GM21825 (cell line): ENCODE measurements at regions not wholly inside any gene's neighbourhood (a gene's known extent, or its start where the extent isn't known, plus 50 kb on each side); places are given as distances from the start of the nearest gene placed in this dataset.

ENCODE experiments used
- ATAC-seq: cut with Tn5 transposase; IDR thresholded peaks from one replicate; pipeline ENCODE4 v1.9.1; 2021; ENCODE audit warnings: mild to moderate bottlenecking, moderate library complexity; ENCODE audit not compliant: unreplicated experiment

DNA sequence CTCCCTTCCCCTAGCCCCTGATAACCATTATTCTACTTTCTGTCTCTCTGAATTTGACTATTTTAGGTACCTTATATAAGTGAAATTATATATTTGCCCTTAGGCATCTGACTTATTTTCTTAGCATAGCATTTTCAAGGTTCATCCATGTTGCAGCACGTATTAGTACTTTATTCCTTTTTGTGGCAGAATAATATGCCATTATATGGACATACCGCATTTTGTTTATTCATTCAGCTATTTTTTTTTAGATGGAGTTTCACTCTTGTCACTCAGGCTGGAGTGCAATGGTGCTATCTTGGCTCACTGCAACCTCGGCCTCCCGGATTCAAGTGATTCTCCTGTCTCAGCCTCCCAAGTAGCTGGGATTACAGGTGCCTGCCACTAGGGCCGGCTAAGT is 326.2 kb upstream of the PLXNA2 start:
- no peak for ATAC-seq

DNA sequence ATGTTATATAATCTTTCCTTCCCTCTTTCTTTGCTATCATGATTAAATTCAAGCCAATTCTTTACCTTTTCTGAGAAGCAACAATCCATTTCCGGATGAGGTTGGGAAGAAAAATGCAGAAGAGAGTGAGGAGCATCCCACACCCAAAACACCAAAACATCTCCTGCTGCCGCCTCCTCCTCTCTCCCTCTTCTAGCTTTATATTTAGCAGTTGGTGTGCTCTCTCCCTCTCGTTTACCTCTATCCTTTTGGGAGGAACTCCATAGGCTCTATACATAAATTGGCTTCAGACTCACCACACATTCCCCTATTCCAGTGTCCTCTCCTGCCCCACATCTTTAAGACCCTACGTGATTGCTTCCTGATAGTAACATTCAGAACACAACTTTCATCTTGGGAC is 332.2 kb upstream of the PLXNA2 start:
- ATAC-seq = no peak

DNA sequence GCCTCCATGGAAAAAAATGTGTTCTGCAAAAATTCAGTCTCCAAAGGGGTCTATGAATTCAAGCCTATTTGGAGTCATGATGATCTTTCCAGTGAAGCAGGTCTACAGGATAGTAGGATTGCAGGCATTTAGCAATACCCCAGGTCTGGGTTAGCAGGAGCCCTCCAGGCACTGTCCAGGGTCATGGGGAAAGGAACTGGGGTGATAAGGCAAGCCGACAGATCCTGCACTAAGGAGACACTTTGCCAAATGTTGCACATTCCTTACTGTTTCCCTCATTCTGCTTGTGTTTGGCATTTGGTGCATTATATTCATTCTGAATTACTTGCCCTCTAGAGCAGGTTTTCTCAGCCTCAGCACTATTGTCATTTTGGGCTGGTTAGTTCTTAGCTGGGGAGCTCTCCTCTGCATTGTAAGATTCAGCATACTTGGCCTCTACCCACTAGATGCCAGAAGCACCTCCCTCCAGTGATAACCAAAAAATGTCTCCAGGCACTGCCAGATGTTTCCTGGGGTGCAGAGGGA is 333.3 kb upstream of the PLXNA2 start:
- no peak for ATAC-seq

DNA sequence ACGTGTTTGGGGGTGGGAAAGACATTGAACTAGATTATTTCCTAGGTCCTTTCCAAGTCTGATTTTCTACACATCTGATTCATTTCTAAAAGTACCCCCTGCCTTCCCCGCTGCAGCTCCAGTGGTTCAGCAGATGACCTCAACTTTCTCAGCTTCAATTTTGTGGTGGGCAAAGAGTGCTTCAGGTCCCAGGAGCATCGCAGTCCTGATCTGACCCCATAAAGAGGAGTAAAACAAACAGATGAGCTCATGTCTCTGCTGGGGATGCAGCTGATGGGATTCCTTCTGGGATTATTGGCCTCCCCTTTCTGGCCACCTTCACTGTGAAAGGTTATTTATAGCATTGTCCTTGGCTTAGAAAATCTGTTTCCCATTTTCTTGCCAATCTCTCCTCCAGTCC is 337.0 kb upstream of the PLXNA2 start:
- no peak for ATAC-seq

DNA sequence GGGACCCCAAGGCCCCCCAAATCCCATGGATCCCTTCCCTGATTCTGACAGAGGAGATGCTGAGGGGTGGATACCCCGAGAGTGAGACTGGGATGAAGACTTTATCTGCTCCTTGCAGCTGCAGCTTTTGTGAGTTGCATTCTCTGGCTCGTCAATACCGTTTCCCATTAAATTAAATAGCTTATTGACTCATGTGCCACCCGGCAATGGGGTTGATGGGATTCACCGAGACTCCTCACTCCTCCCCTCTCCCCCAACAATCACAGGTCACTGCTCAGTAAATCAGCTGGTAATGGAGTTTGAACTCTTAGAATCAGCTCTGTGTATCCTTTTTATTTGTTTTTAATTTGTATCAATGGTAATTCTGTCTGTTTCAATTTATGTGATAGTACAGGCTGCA is 337.5 kb upstream of the PLXNA2 start:
- ATAC-seq = no peak

DNA sequence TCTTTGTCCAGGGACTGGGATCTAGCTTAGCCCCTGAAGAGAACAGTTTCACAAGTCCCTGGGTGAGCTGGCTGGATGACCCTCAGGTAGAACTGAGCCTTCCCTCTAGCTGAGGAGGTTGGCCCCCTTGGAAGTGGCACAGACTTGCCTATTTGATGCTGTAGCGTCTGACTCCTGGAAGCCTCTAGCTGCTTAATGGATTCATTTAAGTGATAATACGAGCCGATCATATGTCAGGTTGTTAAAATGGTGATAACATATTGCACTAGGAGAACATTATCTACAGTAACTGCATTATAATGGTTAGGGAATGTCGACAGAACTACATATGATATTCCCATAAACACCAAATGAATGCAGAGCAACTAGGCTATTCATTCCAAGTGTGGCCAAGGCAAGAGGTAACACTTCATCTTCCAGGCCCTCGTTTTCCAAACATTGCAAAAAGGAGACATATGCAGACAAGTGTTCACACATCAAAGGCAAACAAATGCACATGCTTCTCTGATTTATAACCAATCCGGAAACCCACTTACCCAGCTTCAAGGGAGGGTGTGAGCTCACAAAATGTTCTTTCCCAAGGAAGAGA is 340.1 kb upstream of the PLXNA2 start:
- ATAC-seq = no peak

DNA sequence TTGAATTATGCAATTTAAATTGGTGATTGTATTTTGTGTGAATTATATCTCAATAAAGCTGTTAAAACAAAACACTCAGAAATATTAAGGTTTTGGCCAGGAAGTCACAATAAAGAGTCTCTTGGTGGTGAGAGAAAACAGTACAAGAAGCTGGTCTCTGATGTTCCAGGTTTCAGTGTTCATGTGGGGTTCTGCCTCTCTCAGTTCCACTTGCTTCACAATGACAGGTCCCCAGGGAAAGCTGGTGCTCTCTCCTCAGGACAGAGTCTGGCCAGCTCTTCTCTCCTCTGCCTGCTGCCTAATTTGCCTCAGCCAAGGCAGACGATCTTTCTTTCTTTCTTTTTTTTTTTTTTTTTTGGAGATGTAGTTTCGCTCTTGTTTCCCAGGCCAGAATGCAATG is 342.9 kb upstream of the PLXNA2 start:
- ATAC-seq = peak; percentile 99

DNA sequence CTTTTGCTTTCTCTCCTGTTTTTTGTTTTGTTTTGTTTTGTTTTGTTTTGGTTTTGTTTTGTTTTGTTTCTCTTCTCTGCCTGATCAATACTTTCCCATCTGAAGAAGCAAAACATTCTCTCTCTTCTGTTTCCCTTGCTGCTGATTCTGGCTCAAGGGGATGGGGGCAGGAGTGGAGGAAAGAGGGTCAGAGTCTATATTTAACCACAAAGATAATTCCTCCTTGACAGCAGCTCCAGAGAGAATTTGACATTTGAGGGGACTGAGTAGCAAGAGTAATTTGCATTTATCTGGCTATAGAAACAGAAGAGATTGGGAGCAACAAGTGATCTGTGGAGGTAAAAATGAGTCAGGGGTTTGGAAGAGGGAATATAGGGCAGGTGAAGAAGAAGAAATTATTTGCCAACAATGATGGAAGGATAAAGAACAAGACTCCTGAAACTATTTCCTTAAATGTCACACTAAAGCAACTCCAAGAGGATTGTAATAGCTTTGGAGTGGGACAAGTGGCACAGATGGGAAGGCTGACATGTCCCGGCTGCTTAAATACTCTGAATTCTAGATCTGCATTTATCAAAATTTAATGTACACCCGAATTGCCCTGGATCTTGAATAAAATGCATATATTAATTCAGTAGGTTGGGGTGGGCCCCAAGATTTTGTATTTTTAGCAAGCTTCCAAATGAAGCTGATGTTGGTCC is 349.3 kb upstream of the PLXNA2 start:
- ATAC-seq = no peak

DNA sequence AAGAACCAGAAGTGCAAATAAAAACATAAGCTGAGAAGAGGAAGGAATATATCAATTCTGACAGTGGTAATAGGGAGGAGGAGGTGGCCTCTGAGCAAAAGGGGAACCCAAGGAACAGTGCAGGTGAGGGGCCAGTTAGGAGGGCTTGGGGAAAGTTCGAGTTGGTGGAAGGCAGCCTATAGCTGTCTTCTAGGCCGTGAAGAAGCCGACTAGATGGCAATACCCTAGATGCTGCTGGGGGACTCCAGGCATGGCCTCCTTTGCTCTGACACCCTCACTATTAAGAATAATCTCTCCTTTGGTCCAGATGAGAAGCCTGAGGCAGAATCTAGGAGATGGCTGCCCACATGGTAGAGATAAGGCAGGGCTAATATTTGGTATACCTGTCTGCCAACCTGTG is 351.1 kb upstream of the PLXNA2 start:
- ATAC-seq = no peak

DNA sequence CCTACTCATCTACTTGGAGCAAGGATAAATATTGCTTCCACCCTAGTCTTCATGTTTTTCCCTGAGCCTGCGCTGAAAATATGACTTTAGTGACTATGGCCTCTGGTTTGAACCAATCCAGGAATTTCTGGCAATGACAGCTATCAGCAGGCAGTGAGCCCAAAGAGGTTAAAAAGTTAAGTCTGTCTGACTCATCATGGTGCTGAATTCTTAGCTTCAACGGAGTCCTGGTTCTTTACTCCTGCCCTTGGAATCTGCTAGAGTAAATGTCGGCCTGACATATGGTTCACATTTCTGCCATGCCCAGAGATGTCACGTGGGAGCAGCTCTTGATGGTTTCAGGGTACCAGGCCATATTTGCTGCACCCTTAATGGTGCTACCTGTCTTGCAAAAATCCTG is 351.6 kb upstream of the PLXNA2 start:
- no peak for ATAC-seq

DNA sequence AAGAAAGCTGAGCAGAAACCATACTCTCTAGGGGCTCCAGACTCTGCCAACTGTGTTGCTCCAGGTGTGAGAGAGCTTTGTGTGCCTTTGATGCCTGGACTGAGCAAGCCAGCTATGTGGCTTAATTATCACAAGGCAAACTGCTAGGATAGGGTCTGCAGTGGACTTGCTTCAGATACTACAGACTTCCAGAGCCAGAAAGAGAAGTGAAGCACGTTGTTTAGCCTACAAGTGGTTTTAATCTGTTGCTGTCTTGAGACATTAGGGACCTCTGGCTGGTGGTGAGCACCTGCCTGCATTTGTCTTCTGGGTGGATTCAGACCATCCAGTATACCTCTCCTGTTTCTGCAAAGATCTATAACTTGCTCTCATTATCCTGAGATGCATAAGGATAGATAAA is 353.4 kb upstream of the PLXNA2 start:
- no peak for ATAC-seq

DNA sequence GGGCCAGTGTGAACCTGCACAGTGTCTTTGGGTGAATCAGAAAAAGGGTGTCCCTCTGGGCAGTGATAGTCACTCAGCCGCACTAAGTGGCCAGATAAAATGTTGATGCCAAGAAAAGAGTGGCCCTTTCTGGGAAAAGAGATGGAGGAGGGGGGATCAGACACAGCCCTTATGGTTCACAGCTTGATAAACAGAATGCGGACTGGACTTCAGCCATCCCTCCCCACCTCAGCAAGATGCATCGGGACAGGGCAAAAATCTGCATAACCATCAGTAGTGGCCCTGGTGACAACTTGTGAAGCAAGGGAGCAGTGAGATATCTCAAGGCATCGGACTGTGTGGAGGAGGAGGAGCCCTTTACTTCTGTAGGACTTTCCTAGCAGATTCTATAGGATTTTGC is 353.8 kb upstream of the PLXNA2 start:
- no peak for ATAC-seq

DNA sequence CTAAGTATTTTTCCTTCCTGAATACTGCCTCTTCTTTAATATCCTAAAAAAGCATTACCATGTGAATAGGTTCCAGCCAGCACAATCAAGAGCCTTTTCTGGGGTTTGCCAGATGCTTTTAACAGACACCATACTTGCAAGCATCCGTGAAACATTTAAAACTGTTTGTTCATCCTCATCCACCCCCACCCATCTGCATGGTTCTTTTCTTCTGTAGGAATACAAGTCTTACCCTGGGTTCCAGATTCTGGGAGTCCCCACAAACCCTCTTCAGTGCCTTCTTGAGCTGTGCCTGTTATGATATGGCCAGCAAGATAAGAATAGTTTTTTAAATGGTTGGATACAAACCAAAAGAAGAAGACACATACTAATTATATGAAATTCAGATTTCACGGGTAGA is 354.9 kb upstream of the PLXNA2 start:
- ATAC-seq = no peak

DNA sequence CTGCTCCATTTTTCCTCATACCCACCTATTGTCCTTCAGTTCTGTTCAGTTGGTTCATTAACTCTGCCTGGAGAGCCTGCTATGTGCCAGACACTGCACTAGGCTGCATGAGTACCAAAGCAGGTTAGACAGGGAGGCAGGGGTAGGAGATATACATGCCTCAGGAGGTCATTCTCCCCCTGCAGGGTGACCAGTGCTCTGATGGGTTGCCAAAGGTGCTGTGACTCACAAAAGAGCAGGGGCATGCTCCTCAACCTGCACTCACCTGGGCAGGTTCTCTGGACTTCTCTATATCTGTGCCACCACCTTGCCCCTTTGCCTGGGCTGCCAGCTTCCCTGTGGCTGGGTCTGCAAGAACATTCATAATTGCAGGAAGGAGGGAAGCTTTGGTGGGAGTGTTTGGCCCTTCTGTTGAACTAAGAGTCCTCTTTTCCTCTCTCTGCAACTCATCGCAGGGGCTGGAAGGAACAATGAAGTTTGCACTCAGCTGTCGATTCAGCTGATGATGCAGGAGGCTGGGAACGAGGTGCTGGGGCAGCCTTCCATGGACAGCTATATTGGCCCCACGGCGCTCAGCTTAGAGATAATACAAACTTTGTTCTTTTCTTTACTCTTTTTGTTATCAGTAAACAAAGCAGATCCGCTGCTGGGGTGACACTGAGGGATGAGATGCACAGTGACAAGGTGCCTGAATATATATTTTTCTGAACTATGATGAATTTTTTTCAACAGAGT is 356.4 kb upstream of the PLXNA2 start:
- ATAC-seq = no peak

DNA sequence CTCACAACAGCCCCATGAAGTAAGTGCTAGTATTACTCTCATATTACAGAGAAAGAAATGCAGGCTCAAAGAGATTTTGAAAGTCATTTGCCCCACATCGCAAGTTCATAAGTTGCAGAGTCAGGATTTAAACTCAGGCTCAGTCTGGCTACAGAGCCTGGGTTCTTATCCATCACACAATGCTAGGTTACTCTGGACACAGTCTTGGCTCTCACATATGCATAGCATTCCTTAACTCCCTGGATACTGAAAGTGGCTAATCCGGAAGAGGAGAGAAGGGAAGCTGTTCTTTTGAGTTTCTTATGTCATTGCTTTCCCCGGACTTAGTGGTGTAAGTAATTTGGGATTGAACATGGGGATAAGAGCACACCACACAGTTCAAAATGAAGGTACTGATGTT is 357.4 kb upstream of the PLXNA2 start:
- no peak for ATAC-seq

DNA sequence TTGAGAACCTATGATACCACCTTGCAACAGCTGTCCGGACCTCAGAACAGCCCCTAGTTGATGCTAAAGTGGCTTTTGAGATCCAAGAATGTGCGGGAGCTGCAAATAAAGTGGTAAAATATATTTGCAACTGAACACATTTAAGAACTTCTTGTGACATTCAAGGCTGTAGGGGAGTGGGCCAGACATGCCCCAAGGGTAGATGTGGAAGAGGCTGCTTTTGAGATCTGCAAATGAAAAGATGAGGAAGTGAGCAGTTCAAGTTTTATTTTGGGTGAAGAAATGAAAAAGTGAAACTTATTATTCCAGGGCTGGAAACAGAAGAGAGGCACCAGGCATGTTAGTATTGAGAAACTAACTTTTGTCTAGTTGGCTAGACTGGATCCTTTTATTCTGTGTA is 359.5 kb upstream of the PLXNA2 start:
- ATAC-seq = no peak

DNA sequence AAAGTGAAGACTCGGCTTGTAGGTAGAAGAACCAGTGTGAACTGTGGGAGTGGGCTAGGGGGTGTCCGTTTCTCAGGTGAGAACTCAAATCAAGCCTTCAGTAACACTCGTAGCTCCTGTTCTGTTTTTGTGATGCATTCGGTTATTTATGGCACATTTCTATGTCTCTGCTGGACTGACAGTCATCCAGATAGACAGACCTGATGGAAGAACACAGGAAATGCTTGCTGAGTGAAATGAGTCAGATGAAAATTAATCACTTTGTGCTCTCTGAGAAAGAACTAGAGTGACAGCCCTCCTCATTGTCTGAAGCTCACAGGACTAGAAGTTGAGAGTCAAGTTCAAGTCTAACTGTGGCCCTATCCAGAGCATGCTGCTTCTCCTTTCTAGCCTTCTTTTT is 360.1 kb upstream of the PLXNA2 start:
- ATAC-seq = peak; percentile 98

DNA sequence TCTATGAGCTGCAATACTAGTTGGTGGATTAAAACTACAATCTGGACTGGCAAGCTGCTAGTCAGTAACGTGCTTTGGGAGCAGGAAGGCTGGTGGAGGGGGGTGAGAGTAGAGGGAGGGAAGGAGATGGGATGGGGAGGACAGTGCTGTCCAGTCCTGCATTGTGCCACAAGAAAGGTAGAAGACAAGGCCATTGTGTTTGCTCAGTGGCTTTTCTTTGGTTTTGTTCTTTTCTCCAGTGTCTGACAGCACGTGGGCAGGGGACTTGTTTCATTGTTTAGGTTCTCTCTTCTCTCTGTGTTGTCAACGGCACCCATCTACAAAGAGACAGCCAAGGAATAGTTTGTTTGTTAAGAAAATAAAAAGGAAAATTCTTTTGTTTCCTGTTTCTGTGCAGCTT is 362.8 kb upstream of the PLXNA2 start:
- ATAC-seq = no peak

DNA sequence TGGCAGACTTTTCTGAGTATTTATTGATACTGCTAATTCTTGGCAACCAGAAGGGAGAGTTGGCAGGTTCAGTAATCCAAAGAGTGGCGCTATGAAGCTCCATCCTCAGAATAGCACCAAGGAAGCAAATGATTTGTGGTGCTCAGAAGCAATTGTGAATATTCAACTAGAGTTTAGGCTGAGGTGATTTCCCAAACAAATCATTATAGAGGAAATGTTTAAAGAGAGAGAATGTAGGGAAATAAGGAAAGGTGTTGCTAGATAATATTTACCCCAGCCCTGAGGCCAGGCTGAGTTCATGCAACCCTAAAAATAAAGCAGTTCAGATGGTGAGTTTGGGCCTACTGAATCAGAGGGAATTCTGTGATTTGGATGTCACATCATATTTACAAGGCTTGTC is 363.4 kb upstream of the PLXNA2 start:
- no peak for ATAC-seq

DNA sequence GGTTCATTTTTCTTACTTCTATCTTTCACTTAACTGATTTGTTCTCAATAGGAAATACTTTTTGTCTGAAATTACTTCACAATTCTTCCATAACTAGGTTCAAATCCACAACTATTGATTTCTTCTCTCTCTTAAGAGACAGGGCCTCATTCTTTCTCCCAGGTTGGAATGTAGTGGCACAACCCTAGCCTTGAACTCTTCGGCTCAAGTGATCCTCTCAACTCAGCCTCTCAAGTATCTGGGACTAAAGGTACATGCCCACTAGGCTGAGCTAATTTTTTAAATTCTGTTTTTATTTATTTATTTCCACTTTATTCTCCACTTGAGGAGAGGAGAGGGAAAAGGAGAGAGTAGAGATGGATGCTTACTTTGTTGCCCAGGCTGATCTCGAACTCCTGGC is 370.4 kb upstream of the PLXNA2 start:
- no peak for ATAC-seq

DNA sequence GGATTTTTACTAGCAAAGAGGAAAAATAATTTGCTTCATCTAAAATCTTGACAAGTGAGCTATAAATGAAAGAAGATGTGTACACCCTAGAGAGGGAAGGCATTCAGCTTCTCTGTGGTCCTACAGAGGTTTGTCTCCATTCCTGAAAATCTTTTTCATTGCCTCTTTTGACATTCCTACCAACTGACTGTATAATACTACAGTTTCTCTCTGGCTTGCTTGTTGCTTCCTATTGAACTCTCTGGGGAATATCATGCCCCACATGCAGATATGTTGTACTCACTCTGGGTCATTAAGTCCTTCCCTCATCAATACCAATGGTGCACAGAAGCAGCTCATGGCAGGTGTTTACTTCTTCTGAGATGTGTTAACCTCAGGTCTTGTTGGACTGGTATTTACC is 371.2 kb upstream of the PLXNA2 start:
- ATAC-seq = no peak

DNA sequence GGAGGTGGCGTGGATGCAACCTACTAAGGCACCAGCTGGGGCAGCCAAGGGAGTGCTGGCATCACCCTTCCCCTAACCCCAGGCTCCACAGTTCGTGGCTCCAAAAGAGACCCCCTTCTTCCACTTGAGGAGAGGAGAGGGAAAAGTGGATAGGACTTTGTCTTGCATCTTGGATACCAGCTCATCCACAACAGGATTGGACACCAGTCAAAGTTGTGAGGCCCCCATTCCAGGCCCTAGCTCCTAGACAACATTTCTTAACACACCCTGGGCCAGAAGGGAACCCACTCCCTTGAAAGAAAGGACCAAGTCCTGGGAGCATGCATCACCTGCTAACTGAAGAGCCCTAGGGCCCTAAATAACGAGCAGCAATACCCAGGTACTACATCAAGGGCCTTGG is 372.6 kb upstream of the PLXNA2 start:
- no peak for ATAC-seq
